H9 (cell line): ENCODE measurements at regions not wholly inside any gene's neighbourhood (a gene's known extent, or its start where the extent isn't known, plus 50 kb on each side); places are given as distances from the start of the nearest gene placed in this dataset.

Source experiments
- DNase-seq: peaks from one replicate; pipeline ENCODE4 v3.0.0-alpha.2; 2017
- H2AFZ ChIP-seq: one replicate; pipeline ENCODE4 v1.6.1; 2013; ENCODE audit warnings: mild to moderate bottlenecking, low read length, control low read depth, moderate library complexity
- H2AK5ac ChIP-seq: 2 replicates; pipeline ENCODE4 v1.6.1; 2013; ENCODE audit warnings: low read length, control low read depth, mixed read lengths; ENCODE audit not compliant: insufficient read length
- H2BK120ac ChIP-seq: one replicate; pipeline ENCODE4 v1.6.1; 2013; ENCODE audit warnings: low read depth, mild to moderate bottlenecking, low read length, control low read depth, inconsistent platforms; ENCODE audit not compliant: poor library complexity, severe bottlenecking
- H2BK12ac ChIP-seq: 2 replicates; pipeline ENCODE4 v1.6.1; 2013; ENCODE audit warnings: low read length, control low read depth, mixed read lengths, low read depth; ENCODE audit not compliant: insufficient read length
- H2BK15ac ChIP-seq: 2 replicates; pipeline ENCODE4 v1.6.1; 2013; ENCODE audit warnings: low read depth, low read length, control low read depth
- H2BK20ac ChIP-seq: one replicate; pipeline ENCODE4 v1.6.1; 2013; ENCODE audit warnings: low read depth, mild to moderate bottlenecking, low read length, control low read depth, inconsistent platforms; ENCODE audit not compliant: poor library complexity, severe bottlenecking
- H2BK5ac ChIP-seq: 2 replicates; pipeline ENCODE4 v1.6.1; 2013; ENCODE audit warnings: low read length, control low read depth, mixed read lengths; ENCODE audit not compliant: insufficient read length
- H3K14ac ChIP-seq: 2 replicates; pipeline ENCODE4 v1.6.1; 2013; ENCODE audit warnings: low read length, control low read depth; ENCODE audit not compliant: insufficient read depth
- H3K18ac ChIP-seq: 2 replicates; pipeline ENCODE4 v1.6.1; 2013; ENCODE audit warnings: low read depth, mild to moderate bottlenecking, mixed read lengths, low read length, control low read depth; ENCODE audit not compliant: insufficient read length
- H3K23ac ChIP-seq: 2 replicates; pipeline ENCODE4 v1.6.1; 2013; ENCODE audit warnings: low read length, control low read depth, mixed read lengths, low read depth; ENCODE audit not compliant: insufficient read length
- H3K23me2 ChIP-seq: 2 replicates; pipeline ENCODE4 v1.6.1; 2013; ENCODE audit warnings: low read depth, mild to moderate bottlenecking, mixed read lengths, low read length, control low read depth; ENCODE audit not compliant: insufficient read length, poor library complexity, severe bottlenecking
- H3K27ac ChIP-seq: 2 replicates; pipeline ENCODE4 v1.5.1; 2013; ENCODE audit warnings: low read length, control low read depth, mixed read lengths, low read depth; ENCODE audit not compliant: insufficient read length
- H3K27me3 ChIP-seq: 2 replicates; pipeline ENCODE4 v1.6.1; 2013; ENCODE audit warnings: low read length, control low read depth, inconsistent platforms; ENCODE audit not compliant: insufficient read depth
- H3K4ac ChIP-seq: 2 replicates; pipeline ENCODE4 v1.6.1; 2013; ENCODE audit warnings: low read depth, mild to moderate bottlenecking, control low read depth, inconsistent platforms, low read length, moderate library complexity
- H3K4me1 ChIP-seq: 2 replicates; pipeline ENCODE4 v1.6.1; 2013; ENCODE audit warnings: low read length, control low read depth, inconsistent platforms; ENCODE audit not compliant: insufficient read depth
- H3K4me2 ChIP-seq: 2 replicates; pipeline ENCODE4 v1.6.1; 2013; ENCODE audit warnings: low read length, control low read depth, mixed read lengths; ENCODE audit not compliant: insufficient read length, insufficient read depth
- H3K56ac ChIP-seq: 2 replicates; pipeline ENCODE4 v1.6.1; 2013; ENCODE audit warnings: low read depth, mild to moderate bottlenecking, mixed read lengths, low read length, control low read depth; ENCODE audit not compliant: insufficient read length
- H3K79me1 ChIP-seq: 2 replicates; pipeline ENCODE4 v1.6.1; 2013; ENCODE audit warnings: low read depth, mild to moderate bottlenecking, moderate library complexity, low read length, control low read depth, inconsistent platforms; ENCODE audit not compliant: insufficient read depth, poor library complexity, severe bottlenecking
- H3K79me2 ChIP-seq: 2 replicates; pipeline ENCODE4 v1.6.1; 2013; ENCODE audit warnings: low read length, control low read depth, inconsistent platforms; ENCODE audit not compliant: insufficient read depth
- H3K9ac ChIP-seq: 2 replicates; pipeline ENCODE4 v1.6.1; 2013; ENCODE audit warnings: low read length, control low read depth, mixed read lengths; ENCODE audit not compliant: insufficient read length; ENCODE audit errors: extremely low read depth
- H3K9me3 ChIP-seq: one replicate; pipeline ENCODE4 v1.6.1; 2013; ENCODE audit warnings: low read depth, low read length, inconsistent platforms; ENCODE audit not compliant: control insufficient read depth
- H3T11ph ChIP-seq: one replicate; pipeline ENCODE4 v1.6.1; 2013; ENCODE audit warnings: mild to moderate bottlenecking, low read length, control low read depth, inconsistent platforms
- H4K20me1 ChIP-seq: one replicate; pipeline ENCODE4 v1.6.1; 2013; ENCODE audit not compliant: control insufficient read depth, insufficient read length, insufficient read depth
- H4K5ac ChIP-seq: 2 replicates; pipeline ENCODE4 v1.6.1; 2013; ENCODE audit warnings: low read depth, mild to moderate bottlenecking, mixed read lengths, low read length, control low read depth; ENCODE audit not compliant: insufficient read length
- H4K8ac ChIP-seq: replicated peaks from 2 replicates; pipeline ENCODE4 v1.6.1; 2013; ENCODE audit warnings: low read length, control low read depth, mixed read lengths, low read depth; ENCODE audit not compliant: insufficient read length
- H4K91ac ChIP-seq: 2 replicates; pipeline ENCODE4 v1.6.1; 2013; ENCODE audit warnings: low read depth, mild to moderate bottlenecking, moderate library complexity, mixed read lengths, low read length, control low read depth; ENCODE audit not compliant: insufficient read length
- H3K27ac Mint-ChIP-seq, 3 experiments: 2 replicates in 2 of 3; 3 replicates in 1 of 3; pipeline ENCODE4 v1.8.0; 2020 to 2021; ENCODE audit warnings: mixed read lengths in 3 of 3, mild to moderate bottlenecking in 1 of 3, moderate library complexity in 1 of 3
- H3K27me3 Mint-ChIP-seq: 2 replicates; pipeline ENCODE4 v1.8.0; 2021; ENCODE audit warnings: low read depth, mild to moderate bottlenecking, moderate library complexity, mixed read lengths
- H3K36me3 Mint-ChIP-seq, 3 experiments: 2 replicates in 2 of 3; 3 replicates in 1 of 3; pipeline ENCODE4 v1.8.0; 2020 to 2021; ENCODE audit warnings: low read depth in 3 of 3, mixed read lengths in 3 of 3; ENCODE audit not compliant: insufficient read depth in 1 of 3
- H3K4me1 Mint-ChIP-seq, 2 experiments: 2 replicates each; pipeline ENCODE4 v1.8.0; 2020; ENCODE audit warnings: mixed read lengths in 2 of 2
- H3K4me3 Mint-ChIP-seq, 2 experiments: 2 replicates in 1 of 2; 3 replicates in 1 of 2; pipeline ENCODE4 v1.8.0; 2020 to 2021; ENCODE audit warnings: mild to moderate bottlenecking in 2 of 2, mixed read lengths in 2 of 2, moderate library complexity in 1 of 2
- H3K9me3 Mint-ChIP-seq, 2 experiments: 2 replicates in 1 of 2; 3 replicates in 1 of 2; pipeline ENCODE4 v1.8.0; 2020; ENCODE audit warnings: mild to moderate bottlenecking in 2 of 2, mixed read lengths in 2 of 2, moderate library complexity in 1 of 2
- WGBS: extraction: QIAGEN DNeasy Blood & Tissue Kit; methylation state at CpG from one replicate; pipeline ENCODE4 v1.1.7; 2013; ENCODE audit warnings: missing lambda C conversion rate, low lambda C conversion rate, mixed read lengths; ENCODE audit not compliant: insufficient read length; ENCODE audit errors: extremely low coverage; 5-methylcytosine and 5-hydroxymethylcytosine counted together
- TF ChIP-seq, protein P1 (sequence below): fragments of 200-600 bp; sonication (generic); conservative IDR thresholded peaks from 3 replicates; pipeline ENCODE4 v1.8.0; 2021; ENCODE audit warnings: antibody characterized with exemption, mild to moderate bottlenecking

DNA sequence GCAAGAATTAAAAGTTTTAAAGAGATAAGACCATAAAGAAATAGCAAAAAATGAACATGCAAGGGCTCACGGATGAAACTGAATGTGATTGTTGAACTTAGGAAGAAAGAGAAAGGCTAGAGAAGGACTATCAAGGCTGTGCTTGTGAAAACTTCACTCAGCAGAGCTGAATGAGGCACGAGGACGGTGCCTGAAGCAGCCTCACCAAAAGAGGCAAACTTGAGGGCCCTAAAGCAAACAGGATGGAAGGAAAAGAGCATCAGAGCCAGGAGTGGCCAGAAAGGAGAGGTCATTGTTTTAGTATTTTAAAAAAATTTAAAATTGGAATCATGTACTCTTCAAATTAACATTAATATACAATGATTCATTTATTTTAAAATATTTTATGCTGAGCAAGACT is 191.2 kb upstream of the SOX14 start:
- no CpG with 5 or more reads among the region's 3 CpGs for WGBS
- H2BK5ac ChIP-seq, result no peak overlapping the region
- H3K18ac ChIP-seq, result no peak overlapping the region
- no peaks in the 10 kb centered on the region for H4K20me1 ChIP-seq
- H3K79me1 ChIP-seq, result no peaks in the 10 kb centered on the region
- H3K9me3 ChIP-seq, result no peaks in the 10 kb centered on the region
- Mint-ChIP-seq H3K27me3 (no peaks in the 10 kb centered on the region), H3K9me3 (peaks cover 3 to 4% of the 10 kb centered on the region in 2 experiments; a peak in 4 of 5 replicates), H3K4me3 (no peak overlapping the region), H3K36me3 (peaks cover 0 to 9% (median 2%) of the 10 kb centered on the region in 3 experiments; a peak in 3 of 7 replicates), H3K4me1 (peaks cover 9 to 10% of the 10 kb centered on the region in 2 experiments), H3K27ac (no peak overlapping the region)
- H4K5ac ChIP-seq, result no peak overlapping the region
- TF ChIP-seq, protein P1, sequence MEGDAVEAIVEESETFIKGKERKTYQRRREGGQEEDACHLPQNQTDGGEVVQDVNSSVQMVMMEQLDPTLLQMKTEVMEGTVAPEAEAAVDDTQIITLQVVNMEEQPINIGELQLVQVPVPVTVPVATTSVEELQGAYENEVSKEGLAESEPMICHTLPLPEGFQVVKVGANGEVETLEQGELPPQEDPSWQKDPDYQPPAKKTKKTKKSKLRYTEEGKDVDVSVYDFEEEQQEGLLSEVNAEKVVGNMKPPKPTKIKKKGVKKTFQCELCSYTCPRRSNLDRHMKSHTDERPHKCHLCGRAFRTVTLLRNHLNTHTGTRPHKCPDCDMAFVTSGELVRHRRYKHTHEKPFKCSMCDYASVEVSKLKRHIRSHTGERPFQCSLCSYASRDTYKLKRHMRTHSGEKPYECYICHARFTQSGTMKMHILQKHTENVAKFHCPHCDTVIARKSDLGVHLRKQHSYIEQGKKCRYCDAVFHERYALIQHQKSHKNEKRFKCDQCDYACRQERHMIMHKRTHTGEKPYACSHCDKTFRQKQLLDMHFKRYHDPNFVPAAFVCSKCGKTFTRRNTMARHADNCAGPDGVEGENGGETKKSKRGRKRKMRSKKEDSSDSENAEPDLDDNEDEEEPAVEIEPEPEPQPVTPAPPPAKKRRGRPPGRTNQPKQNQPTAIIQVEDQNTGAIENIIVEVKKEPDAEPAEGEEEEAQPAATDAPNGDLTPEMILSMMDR, result no peak
- no peak overlapping the region for H3T11ph ChIP-seq
- no peak for DNase-seq
- no peak overlapping the region for H2AFZ ChIP-seq
- H3K4me1 ChIP-seq, result no peaks in the 10 kb centered on the region
- H2BK20ac ChIP-seq, result no peak overlapping the region
- H3K27ac ChIP-seq, result no peak overlapping the region
- no peak overlapping the region for H2BK120ac ChIP-seq
- no peak overlapping the region for H2BK12ac ChIP-seq
- no peak overlapping the region for H4K8ac ChIP-seq
- H3K4ac ChIP-seq, result no peak overlapping the region
- no peak overlapping the region for H3K9ac ChIP-seq
- no peak overlapping the region for H2AK5ac ChIP-seq
- no peaks in the 10 kb centered on the region for H3K27me3 ChIP-seq
- no peak overlapping the region for H3K4me2 ChIP-seq
- H3K23me2 ChIP-seq, result no peaks in the 10 kb centered on the region
- no peak overlapping the region for H4K91ac ChIP-seq
- no peak overlapping the region for H2BK15ac ChIP-seq
- no peaks in the 10 kb centered on the region for H3K79me2 ChIP-seq
- no peak overlapping the region for H3K56ac ChIP-seq
- no peak overlapping the region for H3K14ac ChIP-seq
- H3K23ac ChIP-seq, result no peak overlapping the region
